ENCODE measurements at regions not wholly inside any gene's neighbourhood (a gene's known extent, or its start where the extent isn't known, plus 50 kb on each side); places are given as distances from the start of the nearest gene placed in this dataset.
A peak's percentile ranks its signal among the peaks of the same experiment; 100 is the strongest.

DNA sequence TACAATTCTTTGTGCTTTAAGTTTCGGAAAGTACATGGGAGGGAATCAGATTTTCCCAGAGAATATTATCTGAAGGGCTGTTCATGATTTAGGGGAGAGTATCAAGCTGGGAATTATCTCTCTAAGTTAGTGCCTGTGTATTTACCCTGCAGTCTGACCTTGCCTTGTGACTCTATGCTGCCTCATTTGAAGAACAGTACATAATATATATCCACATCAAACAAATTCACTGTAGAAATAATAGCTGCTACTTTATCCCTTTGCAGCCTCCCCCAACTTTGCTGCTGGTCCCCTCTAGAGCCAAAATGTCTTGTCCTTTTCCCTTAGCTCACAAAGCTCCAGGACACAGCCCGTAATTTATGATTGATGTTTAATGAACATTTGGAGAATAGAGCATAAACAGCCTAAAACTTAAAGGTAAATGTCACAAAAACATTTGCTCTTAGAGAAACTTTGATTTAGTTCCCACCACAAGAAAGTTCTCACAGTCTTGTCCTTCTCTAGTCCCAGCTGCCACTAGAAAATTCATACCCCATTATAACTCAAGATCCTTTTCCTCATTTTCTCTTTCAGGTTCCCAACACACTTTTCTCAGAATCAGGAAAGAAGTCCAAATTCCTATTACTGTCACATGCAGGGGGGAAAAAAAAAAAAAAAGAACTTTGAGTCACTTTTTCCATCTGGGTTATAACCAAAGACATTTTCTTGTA lies 1009.6 kb downstream of the FLRT2 start:
- no peak for FAIRE-seq
- Histone ChIP-seq H3K27ac (no peak overlapping the region), H3K4me3 (no peak overlapping the region), H3K27me3 (no peaks in the 10 kb centered on the region), H3K9me3 (no peaks in the 10 kb centered on the region), H3K36me3 (no peaks in the 10 kb centered on the region), H3K4me1 (no peaks in the 10 kb centered on the region)
- intact Hi-C loops (cut with DNase I), result no loop called here
- TF ChIP-seq, protein P1, sequence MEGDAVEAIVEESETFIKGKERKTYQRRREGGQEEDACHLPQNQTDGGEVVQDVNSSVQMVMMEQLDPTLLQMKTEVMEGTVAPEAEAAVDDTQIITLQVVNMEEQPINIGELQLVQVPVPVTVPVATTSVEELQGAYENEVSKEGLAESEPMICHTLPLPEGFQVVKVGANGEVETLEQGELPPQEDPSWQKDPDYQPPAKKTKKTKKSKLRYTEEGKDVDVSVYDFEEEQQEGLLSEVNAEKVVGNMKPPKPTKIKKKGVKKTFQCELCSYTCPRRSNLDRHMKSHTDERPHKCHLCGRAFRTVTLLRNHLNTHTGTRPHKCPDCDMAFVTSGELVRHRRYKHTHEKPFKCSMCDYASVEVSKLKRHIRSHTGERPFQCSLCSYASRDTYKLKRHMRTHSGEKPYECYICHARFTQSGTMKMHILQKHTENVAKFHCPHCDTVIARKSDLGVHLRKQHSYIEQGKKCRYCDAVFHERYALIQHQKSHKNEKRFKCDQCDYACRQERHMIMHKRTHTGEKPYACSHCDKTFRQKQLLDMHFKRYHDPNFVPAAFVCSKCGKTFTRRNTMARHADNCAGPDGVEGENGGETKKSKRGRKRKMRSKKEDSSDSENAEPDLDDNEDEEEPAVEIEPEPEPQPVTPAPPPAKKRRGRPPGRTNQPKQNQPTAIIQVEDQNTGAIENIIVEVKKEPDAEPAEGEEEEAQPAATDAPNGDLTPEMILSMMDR (IDR thresholded peaks at IDR 0.05), result no peak
- DNase-seq, result no peak
- peak in 1 of 4 donors; percentile 59 for ATAC-seq
- 47 to 49% methylated on average over 2 of the region's 2 CpGs for WGBS, 2 donors

DNA sequence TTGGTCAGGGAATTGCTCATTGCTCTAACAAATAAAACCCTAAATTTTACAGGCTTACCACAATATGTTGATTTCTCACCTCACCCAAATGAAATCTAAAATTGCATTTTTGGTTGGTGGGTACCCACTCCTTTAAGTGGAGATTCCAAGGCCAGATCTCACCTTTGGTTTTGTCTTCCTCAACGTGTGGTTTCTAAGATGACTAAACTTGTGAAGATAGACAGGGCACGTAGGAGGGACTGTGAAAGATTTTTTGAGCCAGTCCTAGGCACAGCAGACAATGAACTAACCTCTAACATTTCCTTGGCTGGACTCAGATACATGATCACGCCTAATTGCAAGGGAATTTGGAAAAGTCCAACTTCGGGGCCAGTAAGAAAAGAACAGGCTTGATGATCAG lies 1003.9 kb downstream of the FLRT2 start:
- TF ChIP-seq, protein P1 (IDR thresholded peaks at IDR 0.05), result no peak
- WGBS, 2 donors, result 92 to 95% methylated on average over 4 of the region's 4 CpGs
- no peak for FAIRE-seq

DNA sequence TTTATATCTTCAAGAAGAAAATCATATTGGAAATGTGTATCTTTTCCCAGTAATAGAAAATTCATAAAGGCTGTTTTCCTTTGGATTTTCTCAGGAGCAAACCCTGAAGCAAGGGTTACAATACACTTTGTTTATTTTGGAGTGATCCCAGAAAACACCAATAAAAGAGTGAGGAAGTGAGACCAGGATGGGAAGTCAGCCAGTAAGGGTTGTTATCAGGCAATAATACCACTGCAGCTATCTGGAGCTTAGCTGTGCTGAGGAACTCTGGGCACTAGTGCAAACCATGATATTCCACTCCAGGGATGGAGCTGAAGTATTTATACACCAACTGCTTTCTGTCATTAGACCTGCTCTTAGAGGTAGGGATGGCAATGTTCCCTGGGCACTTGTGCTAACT lies 1002.3 kb downstream of the FLRT2 start:
- TF ChIP-seq, protein P1 (IDR thresholded peaks at IDR 0.05), result no peak
- no peak overlapping the region for H3K4me3 ChIP-seq
- FAIRE-seq (no peak), DNase-seq (peak in 3 of 6 donors; percentile 14 to 45 (median 17)), ATAC-seq (peak; percentile 67 to 98 (median 86))
- H3K36me3 ChIP-seq, result no peaks in the 10 kb centered on the region
- no peaks in the 10 kb centered on the region for H3K27me3 ChIP-seq
- H3K9me3 ChIP-seq, result no peaks in the 10 kb centered on the region
- intact Hi-C loops (cut with DNase I), result no loop called here
- H3K4me1 ChIP-seq, result peaks cover 0 to 5% (median 4%) of the 10 kb centered on the region in 3 donors
- no peak overlapping the region for H3K27ac ChIP-seq

More for the DNA sequence above, 1003.9 kb downstream of the FLRT2 start:
- ATAC-seq (no peak), DNase-seq (no peak)
- H3K4me3 ChIP-seq, result no peak overlapping the region
- no peaks in the 10 kb centered on the region for H3K36me3 ChIP-seq
- no peaks in the 10 kb centered on the region for H3K9me3 ChIP-seq
- no peak overlapping the region for H3K27ac ChIP-seq
- H3K4me1 ChIP-seq, result peaks cover 0 to 5% (median 4%) of the 10 kb centered on the region in 3 donors
- intact Hi-C loops (cut with DNase I), result no loop called here
- no peaks in the 10 kb centered on the region for H3K27me3 ChIP-seq

DNA sequence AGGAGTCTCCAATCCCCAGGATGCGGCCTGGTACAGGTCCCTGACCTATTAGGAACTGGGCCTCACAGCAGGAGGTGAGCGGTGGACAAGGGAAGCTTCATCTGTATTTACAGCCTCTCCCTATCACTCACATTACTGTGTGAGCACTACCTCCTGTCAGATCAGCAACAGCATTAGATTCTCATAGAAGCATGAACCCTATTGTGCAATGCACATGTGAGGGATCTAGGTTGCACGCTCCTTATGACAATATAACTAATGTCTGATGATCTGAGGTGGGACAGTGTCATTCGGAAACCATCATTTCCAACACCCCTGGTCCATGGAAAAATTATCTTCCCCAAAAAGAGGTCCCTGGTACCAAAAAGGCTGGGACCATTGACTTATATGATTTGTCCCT lies 1000.5 kb downstream of the FLRT2 start:
- TF ChIP-seq, protein P1 (IDR thresholded peaks at IDR 0.05), result no peak
- H3K27ac ChIP-seq, result no peak overlapping the region

DNA sequence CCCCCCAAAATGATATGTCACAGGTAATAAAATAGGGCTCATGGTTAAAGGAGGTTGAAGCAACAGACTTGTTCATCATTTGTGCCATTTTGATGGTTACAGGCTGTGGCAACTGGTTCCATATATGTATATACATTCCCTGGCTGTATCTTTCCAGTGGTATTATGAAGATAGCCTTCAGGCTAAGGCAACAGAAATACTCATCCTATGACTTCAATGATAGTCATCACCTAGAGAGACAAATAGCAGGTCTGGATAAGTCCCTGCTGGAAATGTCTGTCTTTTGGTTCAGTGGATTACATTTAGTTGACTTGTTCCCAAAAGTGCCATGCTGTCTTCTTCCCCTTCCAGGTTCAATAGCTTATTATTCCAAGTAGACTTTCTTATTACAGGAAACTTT lies 997.4 kb downstream of the FLRT2 start:
- Histone ChIP-seq H3K4me3 (no peak overlapping the region), H3K9me3 (no peaks in the 10 kb centered on the region), H3K27me3 (no peaks in the 10 kb centered on the region), H3K36me3 (no peaks in the 10 kb centered on the region), H3K4me1 (peaks cover 0 to 8% (median 5%) of the 10 kb centered on the region in 3 donors), H3K27ac (no peak overlapping the region)
- intact Hi-C loops (cut with DNase I), result no loop called here
- TF ChIP-seq, protein P1 (IDR thresholded peaks at IDR 0.05), result no peak
- ATAC-seq, result no peak
- FAIRE-seq, result no peak
- DNase-seq, result no peak

More for the DNA sequence above, 1000.5 kb downstream of the FLRT2 start:
- 97% methylated on average over 4 of the region's 4 CpGs for WGBS, 2 donors
- Histone ChIP-seq H3K27me3 (no peaks in the 10 kb centered on the region), H3K4me1 (peaks cover 0 to 5% (median 4%) of the 10 kb centered on the region in 3 donors), H3K4me3 (no peak overlapping the region), H3K9me3 (no peaks in the 10 kb centered on the region), H3K36me3 (no peaks in the 10 kb centered on the region)
- ATAC-seq, result no peak
- no peak for DNase-seq
- intact Hi-C loops (cut with DNase I), result no loop called here
- FAIRE-seq, result no peak
